Fibroblast of skin of left quadriceps (primary cell): ENCODE measurements at regions not wholly inside any gene's neighbourhood (a gene's known extent, or its start where the extent isn't known, plus 50 kb on each side); places are given as distances from the start of the nearest gene placed in this dataset.
"Not testable (repeated sequence)": the region's sequence is repeated elsewhere in the genome, so short reads cannot be mapped to it uniquely, and the experiment has no call there.

Source experiments
- DNase-seq, 2 experiments: peaks; one replicate each; pipeline ENCODE4 v3.0.0-alpha.2; 2013; ENCODE audit warnings: low read depth in 2 of 2

GRCh38 chr7:39758234-39758970 is 135.0 kb downstream of the RALA start:
- no peak for DNase-seq

- DNase-seq = no peak
These were observed 138.1 kb downstream of the RALA start for GRCh38 chr7:39761449-39761848.

- not testable (repeated sequence) for DNase-seq
These were observed 139.1 kb downstream of the RALA start for GRCh38 chr7:39762466-39762865.

- not testable (repeated sequence) for DNase-seq
These were observed 139.5 kb downstream of the RALA start for GRCh38 chr7:39762881-39763280.

DNA sequence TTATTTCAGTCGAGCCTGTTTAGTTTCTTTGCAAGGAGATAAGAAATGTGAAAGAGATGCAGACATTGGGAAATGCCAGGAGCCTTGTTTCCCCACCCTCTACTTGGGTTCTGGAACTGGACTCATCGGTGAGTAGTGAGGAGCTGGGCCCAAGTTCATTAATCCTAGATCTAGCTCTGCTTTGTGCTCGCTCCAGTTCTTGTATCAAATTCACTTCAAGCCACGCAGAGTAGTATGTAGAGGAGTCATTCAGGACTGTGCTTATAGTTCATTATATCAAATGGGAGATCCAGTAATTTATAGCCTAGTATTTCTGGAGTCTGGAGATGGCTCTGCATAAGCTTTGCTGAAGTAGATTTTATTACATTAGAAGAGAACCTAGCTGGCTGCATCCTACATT is 142.5 kb downstream of the RALA start:
- DNase-seq = not testable (repeated sequence)

DNA sequence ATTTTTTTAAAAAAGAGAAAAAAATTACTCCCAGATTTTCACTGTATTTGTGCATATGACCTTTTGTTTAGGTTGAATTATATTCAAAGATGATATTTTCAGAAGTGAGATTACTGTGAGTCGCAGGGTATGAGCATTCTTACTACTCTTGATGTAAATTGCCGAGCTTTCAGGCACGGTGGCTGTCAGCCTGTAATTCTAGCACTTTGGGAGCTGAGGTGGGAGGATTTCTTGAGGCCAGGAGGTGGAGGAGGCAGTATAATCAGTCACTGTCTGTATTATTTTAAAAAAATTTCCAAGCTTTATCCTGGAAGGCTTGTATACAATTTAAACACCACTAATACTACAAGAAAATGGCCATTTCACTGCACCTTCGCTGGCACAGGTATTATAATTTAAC is 145.1 kb downstream of the RALA start:
- not testable (repeated sequence) for DNase-seq

DNA sequence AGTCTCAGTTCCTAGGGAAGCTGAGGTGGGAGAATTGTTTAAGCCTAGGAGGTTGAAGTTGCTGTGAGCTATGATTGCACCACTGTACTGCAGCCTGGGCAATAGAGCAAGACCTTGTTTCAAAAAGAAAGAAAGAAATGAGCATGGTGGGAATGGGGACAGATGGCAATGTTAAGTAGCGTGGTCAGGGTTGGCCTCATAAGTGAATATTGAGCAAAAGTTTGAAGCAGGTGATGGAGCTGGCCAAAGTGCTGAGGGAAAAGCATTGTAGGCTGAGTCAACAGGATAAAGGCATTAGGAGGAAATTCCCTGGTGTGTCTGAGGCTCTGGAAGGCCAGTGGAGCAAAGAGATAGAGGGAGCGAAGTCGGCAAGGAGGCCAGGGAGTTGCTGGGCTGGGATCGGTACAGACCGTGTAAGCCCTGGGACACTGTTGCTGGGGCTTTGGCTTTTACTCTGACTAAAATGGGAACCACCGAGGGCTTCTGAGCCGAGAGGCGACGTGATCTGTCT is 151.0 kb downstream of the RALA start:
- not testable (repeated sequence) for DNase-seq

DNA sequence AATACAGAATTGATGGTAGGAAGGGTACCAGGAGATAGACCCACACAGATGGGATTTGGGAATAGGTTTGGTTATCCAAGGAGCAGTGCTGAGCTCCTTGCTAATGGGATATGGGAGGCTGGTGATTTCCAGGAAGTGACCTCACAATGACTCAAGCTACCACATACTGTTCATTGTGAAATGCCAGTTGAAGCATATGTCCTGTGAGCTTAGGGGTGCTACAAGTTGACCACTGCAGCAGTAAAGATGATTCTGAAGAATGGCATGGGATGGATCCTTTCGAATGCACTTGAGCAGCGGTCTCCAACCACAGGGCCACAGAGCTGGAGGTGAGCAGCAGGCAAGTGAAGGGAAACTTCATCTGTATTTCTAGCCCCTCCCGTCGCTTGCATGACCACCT is 158.2 kb downstream of the RALA start:
- not testable (repeated sequence) for DNase-seq

GRCh38 chr7:39786440-39786839 is 163.1 kb downstream of the RALA start:
- not testable (repeated sequence) for DNase-seq

GRCh38 chr7:39791035-39791434 is 159.0 kb upstream of the CDK13 start:
- DNase-seq = not testable (repeated sequence)

DNA sequence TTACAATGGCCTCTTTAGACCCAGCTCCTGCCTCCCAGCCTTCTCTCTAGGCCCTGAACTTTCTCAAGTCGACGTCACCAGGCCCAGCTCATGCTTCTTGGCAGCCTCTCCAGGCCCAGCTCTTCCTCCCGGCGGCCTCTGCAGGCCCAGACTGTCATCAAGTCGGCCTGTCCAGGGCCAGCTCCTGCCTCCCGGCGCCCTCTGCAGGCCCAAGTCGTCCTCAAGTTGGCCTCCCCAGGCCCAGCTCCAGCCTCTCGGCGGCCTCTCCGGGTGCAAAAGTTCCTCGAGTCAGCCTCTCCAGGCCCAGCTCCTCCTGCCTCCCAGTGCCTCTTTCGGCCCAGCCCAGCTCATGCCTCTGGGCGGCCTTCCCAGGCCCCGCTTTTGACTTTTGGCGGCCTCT is 158.1 kb upstream of the CDK13 start:
- DNase-seq = not testable (repeated sequence)

DNA sequence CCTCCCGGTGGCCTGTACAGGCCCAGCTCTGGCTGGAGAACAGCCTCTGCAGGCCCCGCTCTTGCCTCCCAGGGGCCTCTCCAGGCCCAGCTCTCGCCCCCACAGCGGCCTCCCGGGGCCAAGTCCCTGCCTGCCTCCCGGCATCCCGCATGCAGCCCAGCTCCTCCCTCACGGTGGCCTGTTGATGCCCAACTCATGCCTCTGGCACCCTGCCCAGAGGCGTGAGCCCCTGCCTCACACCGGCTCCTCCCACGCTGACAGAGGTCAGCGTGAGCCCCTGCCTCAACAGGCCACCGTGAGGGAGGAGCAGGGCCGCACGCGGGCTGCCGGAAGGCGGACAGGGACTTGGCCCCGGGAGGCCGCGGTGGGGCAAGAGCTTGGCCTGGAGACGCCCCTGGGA is 157.0 kb upstream of the CDK13 start:
- DNase-seq = not testable (repeated sequence)

DNA sequence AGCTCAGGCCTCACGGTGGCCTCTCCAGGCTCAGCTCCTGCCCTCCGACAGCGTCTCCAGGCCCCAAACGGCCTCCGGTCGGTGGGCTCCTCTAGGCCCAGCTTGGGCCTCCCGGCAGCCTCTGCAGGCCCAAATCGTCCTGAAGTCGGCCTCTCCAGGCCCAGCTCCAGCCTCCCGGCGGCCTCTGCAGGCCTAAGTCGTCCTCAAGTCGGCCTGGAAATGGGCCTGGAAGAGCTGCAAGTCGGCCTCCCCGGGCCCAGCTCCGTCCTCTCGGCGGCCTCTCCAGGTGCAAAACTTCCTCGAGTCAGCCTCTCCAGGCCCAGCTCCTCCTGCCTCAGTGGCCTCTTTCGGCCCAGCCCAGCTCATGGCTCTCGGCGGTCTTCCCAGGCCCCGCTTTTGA is 156.2 kb upstream of the CDK13 start:
- not testable (repeated sequence) for DNase-seq

DNA sequence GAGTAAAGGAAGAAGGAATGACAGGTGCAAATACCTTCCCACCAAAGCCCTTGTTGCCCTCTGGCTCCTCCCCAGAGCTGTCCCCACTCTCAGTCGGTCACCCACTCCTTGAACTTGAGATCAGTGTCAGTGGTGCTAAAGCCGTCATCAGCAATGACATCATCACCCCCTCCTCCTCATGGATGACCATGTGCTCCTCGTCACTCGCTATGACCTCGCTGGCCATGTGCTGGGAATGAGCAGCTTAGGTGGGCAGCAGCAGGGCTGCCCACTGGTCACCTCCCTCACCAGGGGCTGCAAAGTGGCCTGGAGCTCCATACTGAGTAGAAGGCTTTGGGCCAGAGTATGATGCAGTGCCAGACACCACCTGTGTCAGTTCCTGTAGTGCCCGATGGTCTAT is 153.1 kb upstream of the CDK13 start:
- not testable (repeated sequence) for DNase-seq

DNA sequence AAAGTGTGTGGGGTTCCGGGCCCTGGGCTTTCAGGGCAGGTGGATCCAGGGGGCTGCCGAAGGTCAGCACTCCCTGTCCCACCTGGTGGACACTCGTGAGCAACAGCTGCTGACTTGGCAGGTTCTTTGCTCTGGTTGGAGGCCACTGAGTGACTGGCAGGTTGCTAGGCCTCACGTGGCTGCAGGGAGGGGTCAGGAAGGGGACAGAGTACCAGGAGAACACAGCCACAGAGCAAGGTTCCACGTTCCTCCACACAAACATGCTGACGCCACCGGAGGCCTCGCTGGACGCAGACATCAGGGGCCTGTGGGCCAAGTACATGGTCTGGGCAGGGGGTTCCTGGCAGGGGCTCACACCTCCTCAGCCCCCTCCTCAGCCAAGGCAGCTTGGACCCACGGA is 152.0 kb upstream of the CDK13 start:
- not testable (repeated sequence) for DNase-seq

DNA sequence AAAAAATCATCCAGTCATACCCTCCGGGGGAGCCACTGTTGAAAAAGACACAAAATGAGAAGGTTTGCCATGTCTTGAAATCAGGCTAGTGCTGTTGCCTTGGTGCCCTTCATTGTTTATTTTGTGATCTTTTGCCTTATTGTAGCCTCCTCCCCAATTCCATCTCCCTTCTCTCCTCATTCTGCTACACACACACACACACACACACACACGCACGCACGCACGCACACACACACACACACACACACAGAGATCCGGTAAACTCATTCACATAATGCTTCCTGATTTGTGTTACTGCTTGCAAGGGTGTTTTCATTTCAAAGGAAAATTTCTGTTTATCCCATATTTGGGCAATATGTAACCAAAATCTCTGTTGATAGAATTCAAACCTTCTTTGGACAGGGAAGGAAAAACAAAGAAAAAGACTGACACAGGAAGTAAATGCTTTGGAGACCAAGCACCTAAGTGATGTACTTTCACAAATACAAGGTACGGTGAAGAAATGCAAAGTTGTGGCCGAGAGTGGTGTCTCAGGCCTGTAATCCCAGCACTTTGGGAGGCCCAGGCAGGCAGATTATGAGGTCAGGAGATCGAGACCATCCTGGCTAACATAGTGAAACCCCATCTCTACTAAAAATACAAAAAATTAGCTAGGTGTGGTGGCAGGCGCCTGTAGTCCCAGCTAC is 141.1 kb upstream of the CDK13 start:
- no peak for DNase-seq

DNA sequence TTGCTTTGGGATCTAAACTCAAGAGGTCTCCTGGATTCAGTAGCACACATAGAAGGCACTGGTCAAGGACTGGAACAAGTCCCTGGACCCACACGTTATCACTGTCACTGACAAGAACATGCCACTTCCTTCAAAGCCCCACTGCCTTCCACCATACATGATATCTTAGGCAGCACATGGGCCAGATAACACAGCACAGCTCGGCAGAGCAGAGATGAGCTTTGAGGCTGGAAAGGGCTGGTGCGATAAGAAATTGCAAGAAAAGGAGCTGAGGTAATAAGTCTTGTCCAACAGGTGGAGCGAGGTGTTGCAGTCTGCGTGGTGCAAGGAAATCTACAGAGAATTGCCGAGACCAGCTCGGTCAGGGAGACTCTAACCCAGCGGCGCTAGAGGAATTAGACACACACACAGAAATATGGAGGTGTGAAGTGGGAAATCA is 139.8 kb upstream of the CDK13 start:
- no peak for DNase-seq

DNA sequence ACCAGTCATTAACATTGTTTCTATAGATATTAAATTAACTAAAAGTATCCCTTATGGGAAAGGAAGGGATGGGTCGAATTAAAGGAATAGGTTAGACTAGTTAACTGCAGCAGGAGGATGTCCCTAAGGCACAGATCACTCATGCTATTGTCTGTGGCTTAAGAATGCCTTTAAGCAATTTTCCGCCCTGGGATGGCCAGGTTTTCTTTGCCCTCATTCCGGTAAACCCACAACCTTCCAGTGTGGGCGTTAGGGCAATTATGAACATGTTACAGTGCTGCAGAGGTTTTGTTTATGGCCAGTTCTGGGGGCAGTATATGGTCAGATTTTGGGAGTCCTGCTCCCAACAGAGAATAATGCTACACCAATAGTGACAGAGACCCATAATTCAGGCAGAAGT is 139.3 kb upstream of the CDK13 start:
- no peak for DNase-seq

GRCh38 chr7:39811161-39811614 is 138.9 kb upstream of the CDK13 start:
- peak; percentile 47 to 51 for DNase-seq

DNA sequence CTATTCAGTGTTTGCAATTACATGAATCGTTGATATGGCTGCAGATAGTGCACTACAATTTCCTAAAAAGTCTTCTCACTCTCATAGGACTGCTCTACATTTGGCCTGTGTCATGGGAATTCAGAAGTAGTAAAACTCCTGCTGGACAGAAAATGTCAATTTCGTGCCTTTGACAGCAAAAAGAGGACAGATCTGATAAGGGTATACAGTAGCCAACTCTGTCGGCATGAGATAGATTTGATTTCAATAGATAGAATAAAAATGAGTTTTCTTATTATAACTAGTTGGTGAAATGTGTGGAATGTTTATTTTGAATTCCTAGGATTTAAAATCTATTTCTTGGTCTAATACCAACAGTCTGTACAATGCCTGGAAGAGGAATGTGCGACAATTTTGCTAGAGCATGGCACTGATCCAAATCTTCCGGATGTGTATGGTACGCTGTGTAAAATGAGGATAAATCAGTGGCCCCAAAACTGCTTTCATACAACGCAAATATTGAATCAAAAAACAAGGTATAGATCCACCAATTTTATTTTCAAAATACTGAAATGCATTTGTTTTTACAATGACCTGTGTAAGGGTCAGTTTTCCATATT is 133.5 kb upstream of the CDK13 start:
- no peak for DNase-seq

- no peak for DNase-seq
These were observed 130.5 kb upstream of the CDK13 start for GRCh38 chr7:39819514-39819913.

DNA sequence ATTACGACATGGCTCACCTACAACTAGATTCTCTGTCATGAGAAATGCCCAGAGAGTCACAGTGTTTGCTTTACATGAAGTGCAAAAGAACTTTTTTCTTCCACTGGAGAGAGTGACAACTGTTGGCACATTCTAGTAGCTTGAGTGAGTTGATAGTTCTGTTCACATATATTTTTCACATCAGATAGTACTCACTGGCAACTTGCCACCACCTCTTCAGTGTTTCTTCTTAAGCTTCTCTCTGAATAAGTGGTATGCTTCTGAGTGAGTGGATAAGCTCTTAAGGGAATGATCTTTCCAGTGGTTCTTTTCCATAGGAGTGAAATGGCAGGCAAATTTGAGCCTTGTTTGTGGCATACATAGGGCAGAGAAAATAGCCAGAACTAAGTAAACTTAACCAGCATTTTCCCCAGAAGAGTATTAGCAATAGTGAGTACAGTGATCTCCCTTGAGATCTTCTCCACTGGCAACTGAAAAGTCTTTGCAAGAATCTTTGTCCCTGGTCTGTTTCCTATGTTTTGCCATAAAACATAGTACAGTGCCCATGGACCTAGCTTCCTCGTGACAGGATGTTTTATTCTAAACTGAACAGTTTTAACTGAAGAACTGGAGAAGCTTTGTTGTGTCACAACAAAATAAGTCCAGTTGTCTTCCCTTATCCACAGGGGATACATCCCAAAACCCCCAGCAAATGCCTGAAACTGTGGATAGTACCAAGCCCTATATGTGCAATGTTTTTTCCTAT is 125.4 kb upstream of the CDK13 start:
- no peak for DNase-seq
